Medulla oblongata (tissue), 1 donor: ENCODE measurements at regions not wholly inside any gene's neighbourhood (a gene's known extent, or its start where the extent isn't known, plus 50 kb on each side); places are given as distances from the start of the nearest gene placed in this dataset.

Experiments
- DNase-seq: peaks from one replicate; pipeline ENCODE4 v3.0.0-alpha.2; 2015; ENCODE audit errors: extremely low spot score

GRCh38 chr18:62629031-62629430 is 86.3 kb upstream of the PHLPP1 start:
- DNase-seq = no peak

GRCh38 chr18:62631173-62631572 is 84.2 kb upstream of the PHLPP1 start:
- DNase-seq = no peak

GRCh38 chr18:62632788-62633455 is 82.4 kb upstream of the PHLPP1 start:
- DNase-seq = no peak

- DNase-seq = no peak
Measured at GRCh38 chr18:62634458-62634857, 80.9 kb upstream of the PHLPP1 start.

GRCh38 chr18:62634979-62635630 is 80.2 kb upstream of the PHLPP1 start:
- no peak for DNase-seq

- no peak for DNase-seq
Measured at GRCh38 chr18:62637403-62637802, 77.9 kb upstream of the PHLPP1 start.

GRCh38 chr18:62637807-62638687 is 77.3 kb upstream of the PHLPP1 start:
- DNase-seq = peak; percentile 27

GRCh38 chr18:62643181-62643580 is 72.2 kb upstream of the PHLPP1 start:
- no peak for DNase-seq

- no peak for DNase-seq
Measured at GRCh38 chr18:62644773-62645172, 70.6 kb upstream of the PHLPP1 start.

- no peak for DNase-seq
Measured at GRCh38 chr18:62647179-62647578, 68.2 kb upstream of the PHLPP1 start.

GRCh38 chr18:62648045-62648678 is 67.2 kb upstream of the PHLPP1 start:
- DNase-seq = no peak

GRCh38 chr18:62651276-62652056 is 63.9 kb upstream of the PHLPP1 start:
- DNase-seq = no peak

GRCh38 chr18:62652057-62652629 is 63.2 kb upstream of the PHLPP1 start:
- DNase-seq = peak; percentile 31

GRCh38 chr18:62655520-62656219 is 59.7 kb upstream of the PHLPP1 start:
- no peak for DNase-seq

- DNase-seq = no peak
Measured at GRCh38 chr18:62658028-62658427, 57.3 kb upstream of the PHLPP1 start.

GRCh38 chr18:62659698-62660097 is 55.6 kb upstream of the PHLPP1 start:
- DNase-seq = no peak

- no peak for DNase-seq
Measured at GRCh38 chr18:62660691-62661090, 54.6 kb upstream of the PHLPP1 start.

- DNase-seq = no peak
Measured at GRCh38 chr18:62663731-62664336, 51.5 kb upstream of the PHLPP1 start.

GRCh38 chr18:62664414-62664813 is 50.9 kb upstream of the PHLPP1 start:
- DNase-seq = no peak

GRCh38 chr18:62665188-62665587 is 50.2 kb upstream of the PHLPP1 start:
- no peak for DNase-seq
